ENCODE measurements at regions not wholly inside any gene's neighbourhood (a gene's known extent, or its start where the extent isn't known, plus 50 kb on each side); places are given as distances from the start of the nearest gene placed in this dataset.

GRCh38 chr6:139423971-139424667 lies 49.7 kb upstream of the CITED2 start:
- no peak for DNase-seq

Measured in activated CD4-positive, alpha-beta T cell treated with anti-CD3 and anti-CD28 coated beads, Interleukin-2, amount 50 U/mL, for 1 hour (primary cell).